ENCODE measurements at regions not wholly inside any gene's neighbourhood (a gene's known extent, or its start where the extent isn't known, plus 50 kb on each side); places are given as distances from the start of the nearest gene placed in this dataset.

DNA sequence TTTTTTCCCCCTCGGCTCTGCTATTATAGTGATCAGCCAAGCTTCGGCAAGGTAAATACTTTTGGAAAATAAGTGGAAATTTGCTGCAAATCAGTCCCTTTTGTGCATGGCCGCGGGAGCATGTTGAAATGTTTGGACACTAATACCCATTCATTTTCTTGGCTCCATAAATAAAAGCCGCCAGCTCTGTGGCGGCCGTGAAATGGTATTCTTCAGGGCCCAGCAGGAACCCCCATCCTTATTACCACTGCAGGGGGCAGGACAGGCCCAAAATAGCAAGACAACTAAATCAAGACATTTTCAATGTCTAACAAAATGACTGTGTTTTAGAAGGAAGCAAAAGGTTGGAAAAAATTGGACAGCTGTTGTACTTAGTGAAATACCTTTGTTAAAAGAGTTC is 362.3 kb downstream of the NR2F2 start:
- FAIRE-seq, result no peak

- no peak for FAIRE-seq
These were observed 363.0 kb downstream of the NR2F2 start for GRCh38 chr15:96693515-96693914.

- FAIRE-seq, result no peak
These were observed 363.6 kb downstream of the NR2F2 start for GRCh38 chr15:96693990-96694517.

- no peak for FAIRE-seq
These were observed 364.9 kb downstream of the NR2F2 start for GRCh38 chr15:96695426-96695825.

DNA sequence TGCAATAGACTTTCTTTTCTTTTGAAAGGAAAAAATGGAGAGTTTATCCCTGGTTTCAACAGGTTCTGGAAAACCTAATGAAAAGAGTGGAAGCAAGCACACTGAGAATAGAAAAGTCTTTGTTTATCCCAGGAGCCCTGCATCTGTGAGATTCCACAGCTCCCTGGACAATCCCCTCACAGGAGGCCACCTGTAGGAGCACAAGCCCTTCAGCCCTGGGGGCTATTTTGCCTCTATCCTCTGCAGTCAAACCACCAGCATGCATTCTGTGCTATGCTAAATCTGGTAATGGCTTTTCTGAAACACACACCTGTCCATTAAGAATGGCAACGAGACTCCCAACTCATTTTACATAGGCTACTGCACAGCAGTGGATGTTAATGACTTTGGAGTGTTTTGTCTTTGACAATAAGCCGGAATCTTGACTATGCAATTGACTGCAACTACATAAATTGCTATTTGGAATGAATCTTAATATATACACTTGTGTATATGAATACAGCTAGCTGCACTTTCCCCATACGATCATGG is 369.4 kb downstream of the NR2F2 start:
- FAIRE-seq, result no peak

DNA sequence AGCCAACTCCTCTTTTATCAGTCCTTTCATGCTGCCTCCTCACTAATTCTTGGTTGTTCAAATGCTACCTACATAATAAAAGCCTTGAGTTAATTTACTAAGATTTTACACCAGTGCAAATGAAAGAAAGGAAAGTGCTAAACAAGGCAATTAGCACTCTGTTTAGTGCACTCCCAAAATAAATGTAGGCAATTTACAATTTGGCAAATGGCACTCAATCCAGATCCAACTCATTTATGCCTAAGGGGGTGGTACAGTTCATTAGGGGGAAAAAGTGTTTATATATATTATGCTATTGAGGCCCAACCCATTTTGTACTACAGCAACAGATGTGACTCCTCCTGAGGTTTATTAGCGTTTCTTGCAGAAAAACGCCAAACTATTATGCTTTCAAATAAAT is 370.1 kb downstream of the NR2F2 start:
- no peak for FAIRE-seq

- no peak for FAIRE-seq
These were observed 370.9 kb downstream of the NR2F2 start for GRCh38 chr15:96701443-96701842.

DNA sequence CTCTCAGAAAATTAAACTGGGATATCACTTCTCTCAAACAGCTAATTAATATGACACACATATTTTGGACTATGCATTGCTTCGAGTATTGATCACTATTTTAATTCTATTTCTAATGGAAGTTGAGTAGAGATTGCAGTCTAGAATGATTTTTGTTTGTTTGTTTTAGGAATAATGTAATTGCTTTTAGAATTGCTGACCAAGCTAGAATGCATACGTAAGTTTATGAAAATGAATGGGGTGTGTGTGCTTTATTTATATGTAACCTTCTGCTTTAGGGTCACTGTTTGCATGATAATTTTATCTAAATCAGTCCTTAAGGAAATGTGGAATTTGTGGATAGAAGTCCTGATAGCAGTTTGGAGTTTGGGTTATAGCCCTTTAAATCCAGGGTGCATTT is 371.4 kb downstream of the NR2F2 start:
- no peak for FAIRE-seq

- no peak for FAIRE-seq
These were observed 372.1 kb downstream of the NR2F2 start for GRCh38 chr15:96702589-96702988.

GRCh38 chr15:96703091-96703490 is 372.6 kb downstream of the NR2F2 start:
- FAIRE-seq, result no peak

DNA sequence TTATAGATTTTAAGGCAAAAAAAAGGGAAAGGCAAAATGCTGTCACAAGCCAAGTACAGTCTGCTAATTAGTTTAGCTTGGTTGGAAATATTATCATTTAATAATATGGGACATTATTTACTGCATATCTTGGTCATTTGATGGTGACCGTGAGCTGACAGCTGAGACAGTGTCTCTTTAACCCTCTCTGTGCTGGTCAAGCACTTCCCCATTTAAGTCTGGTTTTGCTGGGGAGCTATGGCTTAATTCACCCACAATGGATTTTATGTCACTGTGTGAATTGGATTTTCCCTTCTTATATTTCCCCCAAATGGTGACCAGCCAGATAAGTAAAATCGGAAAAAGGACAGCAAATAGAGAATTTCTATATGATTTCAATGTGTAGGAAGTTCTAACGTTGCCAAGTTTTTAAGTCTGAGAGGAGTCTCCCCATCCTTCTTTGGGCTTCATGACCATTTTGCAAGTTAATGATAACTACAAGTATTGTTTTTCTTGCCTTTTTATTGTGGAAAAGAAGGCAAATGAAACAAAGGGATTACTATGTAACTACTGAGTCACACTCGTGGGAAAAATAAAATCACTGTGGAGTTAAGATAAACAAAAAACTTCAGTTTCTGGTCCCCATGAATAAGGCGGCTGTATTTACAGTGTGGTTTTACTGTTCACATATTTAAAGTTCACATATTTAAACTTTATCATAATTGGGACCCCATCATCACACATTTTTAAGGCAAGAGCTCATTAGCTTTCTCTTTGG is 373.5 kb downstream of the NR2F2 start:
- no peak for FAIRE-seq

DNA sequence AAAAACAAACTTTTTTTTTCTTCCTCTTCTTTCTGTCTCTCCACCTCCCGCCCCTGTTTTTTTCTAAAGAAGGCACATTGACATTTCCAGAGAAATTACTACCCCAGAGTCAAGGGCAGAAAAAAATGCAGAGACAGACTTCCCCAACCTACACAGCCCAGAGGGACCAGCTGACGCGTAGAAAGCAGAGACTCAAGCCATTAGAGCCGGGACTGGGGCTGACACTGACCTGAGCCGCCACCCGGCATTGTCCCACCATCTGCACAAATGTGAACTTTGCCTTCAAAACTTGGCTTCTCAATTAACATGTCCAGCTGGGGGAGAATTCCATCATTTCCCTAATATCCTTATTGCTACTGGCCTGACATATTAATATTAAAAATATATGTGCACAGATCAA is 385.6 kb downstream of the NR2F2 start:
- FAIRE-seq, result no peak

- no peak for FAIRE-seq
These were observed 386.0 kb downstream of the NR2F2 start for GRCh38 chr15:96716478-96716877.

DNA sequence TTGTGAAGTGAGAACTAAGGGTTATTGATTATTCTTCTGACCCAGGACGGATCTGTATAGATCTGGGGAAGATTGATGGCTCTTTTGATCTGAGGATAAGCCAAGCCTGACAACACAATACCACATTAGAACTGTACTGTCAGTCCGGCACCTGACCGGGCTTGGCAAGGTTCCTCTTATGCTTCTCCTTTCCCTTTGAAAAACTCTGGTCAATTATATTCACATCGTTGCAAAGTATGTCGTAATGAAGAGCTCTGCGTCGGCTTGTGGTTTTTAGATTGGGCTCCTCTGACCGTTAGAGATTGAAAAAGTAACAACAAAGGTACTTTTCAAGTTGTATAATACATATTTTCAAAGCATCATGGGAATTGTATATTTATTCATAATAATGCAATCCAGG is 389.8 kb downstream of the NR2F2 start:
- FAIRE-seq, result no peak

GRCh38 chr15:96720656-96721055 is 390.2 kb downstream of the NR2F2 start:
- FAIRE-seq, result no peak

DNA sequence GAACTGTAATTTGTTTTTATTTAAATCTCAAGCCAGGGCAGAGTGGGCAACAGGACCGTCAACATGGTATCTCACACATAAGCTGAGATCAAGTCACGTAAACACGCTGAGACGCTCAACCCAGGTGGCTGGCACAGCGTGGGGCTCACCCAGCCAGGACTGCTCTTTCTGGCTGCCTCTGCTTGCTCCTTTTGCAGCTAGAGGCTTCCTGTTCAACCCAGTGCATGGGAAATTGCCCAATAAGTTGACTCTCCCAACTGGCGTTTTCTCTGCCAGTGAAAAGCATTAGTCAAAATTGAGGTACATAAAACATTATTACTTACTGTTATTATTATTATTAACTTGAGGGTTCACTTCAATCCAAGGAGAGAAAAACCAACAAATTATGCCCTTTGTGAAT is 398.1 kb downstream of the NR2F2 start:
- FAIRE-seq, result no peak

- no peak for FAIRE-seq
These were observed 402.2 kb downstream of the NR2F2 start for GRCh38 chr15:96732704-96733103.

DNA sequence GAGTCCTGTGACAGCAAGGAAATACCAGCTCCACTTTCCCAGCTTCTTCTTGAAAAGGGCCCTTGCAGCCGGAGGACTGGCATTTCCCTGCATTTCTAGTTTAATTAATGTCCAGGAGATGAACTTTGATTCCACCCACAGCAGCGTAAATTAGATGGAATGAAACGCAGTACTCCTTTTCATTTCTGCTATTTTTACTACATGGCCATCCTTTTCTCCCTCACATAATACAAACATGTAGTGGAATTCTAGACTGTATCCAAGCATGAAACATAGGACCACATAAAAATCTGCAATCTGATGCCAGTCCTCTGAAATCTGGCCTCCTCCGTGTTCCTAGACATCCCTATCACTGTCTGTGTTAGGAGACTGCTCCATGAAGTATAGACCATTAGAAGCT is 403.2 kb downstream of the NR2F2 start:
- no peak for FAIRE-seq

DNA sequence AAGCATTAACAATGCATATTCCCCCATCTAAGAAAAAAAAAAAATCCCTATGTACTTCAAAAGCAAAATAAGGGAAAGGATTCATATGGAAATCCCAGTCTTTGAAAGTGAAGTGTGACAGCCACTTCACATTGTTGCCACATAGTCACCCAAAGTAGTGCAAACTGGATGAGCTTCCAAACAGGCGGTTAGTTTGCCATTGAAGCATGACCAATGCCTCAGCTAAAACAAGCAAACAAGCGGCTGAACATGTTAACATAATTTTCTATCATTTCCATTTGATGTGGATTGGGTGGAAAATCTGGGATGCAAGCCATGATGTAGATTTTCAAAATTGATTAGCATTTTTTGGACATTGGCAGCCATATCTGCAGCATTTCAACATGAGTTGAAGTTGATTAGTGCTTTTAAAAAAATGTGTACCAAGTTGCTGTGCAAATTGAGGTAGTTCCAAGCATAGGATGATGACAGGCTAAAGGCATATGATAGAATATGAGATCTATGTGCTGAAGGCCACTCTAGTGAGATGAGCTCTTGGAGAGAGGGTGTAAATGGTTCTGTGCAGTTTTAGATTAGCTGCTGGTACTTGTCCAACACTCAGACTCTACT is 405.2 kb downstream of the NR2F2 start:
- no peak for FAIRE-seq

- FAIRE-seq, result no peak
These were observed 405.9 kb downstream of the NR2F2 start for GRCh38 chr15:96736384-96736783.

DNA sequence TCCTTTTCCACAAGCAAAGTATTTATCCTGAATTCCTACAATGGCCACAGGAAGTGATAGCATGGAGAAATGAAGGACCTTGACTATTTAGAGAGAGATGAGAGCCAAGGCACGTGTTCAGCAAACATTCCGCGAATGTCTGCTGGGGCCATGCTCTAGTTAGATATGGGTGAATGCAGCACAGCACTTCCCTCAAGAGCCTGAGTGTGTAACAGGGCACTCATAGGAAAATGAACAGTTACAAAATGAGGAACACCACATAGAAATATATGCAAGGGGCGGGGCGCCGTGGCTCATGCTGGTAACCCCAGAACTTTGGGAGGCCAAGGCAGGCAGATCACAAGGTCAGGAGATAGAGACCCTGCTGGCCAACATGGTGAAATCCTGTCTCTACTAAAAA is 406.9 kb downstream of the NR2F2 start:
- no peak for FAIRE-seq

DNA sequence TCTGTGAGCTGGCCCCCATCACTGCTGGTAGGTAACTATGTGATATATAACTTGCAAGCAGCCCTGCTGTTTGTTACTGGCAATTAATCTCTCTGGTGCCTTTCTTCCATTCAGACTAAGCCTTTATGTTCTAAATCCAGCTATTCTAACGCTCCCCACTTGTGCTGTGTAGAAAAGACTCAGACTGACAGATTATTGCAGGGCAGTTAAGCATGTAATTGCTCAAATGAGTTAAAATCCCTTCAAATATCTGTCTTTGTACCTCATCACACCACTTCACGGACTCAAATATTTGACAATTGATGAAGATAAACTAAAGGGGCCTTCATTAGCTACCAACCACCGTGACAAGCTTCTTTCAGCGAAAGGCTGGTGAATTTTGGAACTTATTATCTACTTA is 416.2 kb downstream of the NR2F2 start:
- no peak for FAIRE-seq

DNA sequence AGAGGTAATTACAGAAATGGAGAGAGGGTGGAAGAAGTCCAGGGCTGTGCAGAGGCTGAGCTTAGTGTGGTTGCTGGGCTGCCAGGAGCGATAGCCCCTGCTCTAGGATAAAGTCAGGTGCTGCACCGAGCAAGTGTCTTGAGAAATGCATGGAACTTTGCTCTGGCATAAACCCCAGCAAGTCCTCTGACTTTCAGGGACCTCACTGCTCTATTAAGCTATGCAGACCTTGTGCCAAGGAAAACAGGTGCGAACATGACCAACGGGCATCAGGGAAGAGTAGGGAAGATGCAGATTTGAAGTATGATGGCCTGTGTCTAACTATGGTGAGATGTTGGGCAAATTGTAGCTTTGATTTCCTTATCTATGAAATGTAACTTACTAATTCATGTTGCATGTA is 416.8 kb downstream of the NR2F2 start:
- no peak for FAIRE-seq

DNA sequence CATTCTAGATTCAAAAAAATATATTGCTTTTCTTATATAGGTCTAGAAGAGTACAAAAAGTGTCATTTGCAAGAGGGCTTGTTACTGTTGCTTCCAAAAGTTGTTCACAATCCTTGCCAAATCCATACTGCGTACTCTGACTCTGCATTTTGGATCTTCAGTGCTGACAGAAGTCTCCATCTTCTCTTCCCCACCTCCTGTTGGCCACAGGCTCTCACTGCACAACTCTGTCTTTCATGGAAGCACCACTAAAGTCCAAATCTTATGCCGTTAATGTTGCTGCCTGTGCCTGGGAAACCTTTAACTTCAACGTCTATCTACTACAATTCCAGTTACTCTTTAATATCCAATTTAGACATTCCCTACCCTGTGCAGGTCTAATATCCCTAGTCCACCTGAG is 419.9 kb downstream of the NR2F2 start:
- FAIRE-seq, result no peak

Data from TTC549 (cell line).